Gastroesophageal sphincter (tissue), 4 donors: ENCODE measurements at regions not wholly inside any gene's neighbourhood (a gene's known extent, or its start where the extent isn't known, plus 50 kb on each side); places are given as distances from the start of the nearest gene placed in this dataset.

Experiments
- ATAC-seq: fragments of 150-250 bp; one replicate; pipeline ENCODE4 v1.9.1; 2016; ENCODE audit warnings: mild to moderate bottlenecking, moderate library complexity
- H3K27ac ChIP-seq, 4 donors: fragments of 200-600 bp; sonication (generic) in 3 of 4; 1 replicate in 3 of 4; 2 replicates in 1 of 4; pipeline ENCODE4 v1.5.1; 2016 to 2019
- H3K27me3 ChIP-seq: fragments of 200-600 bp; sonication (generic); one replicate; pipeline ENCODE4 v1.5.1; 2019
- H3K36me3 ChIP-seq, 2 donors: fragments of 200-600 bp; sonication (generic); one replicate each; pipeline ENCODE4 v1.5.1; 2019; ENCODE audit warnings: control low read depth in 1 of 2
- H3K4me1 ChIP-seq, 3 donors: fragments of 200-600 bp; sonication (generic); 1 replicate in 2 of 3; 2 replicates in 1 of 3; pipeline ENCODE4 v1.5.1; 2016 to 2019; ENCODE audit warnings: control low read depth in 2 of 3
- H3K4me3 ChIP-seq, 2 donors: fragments of 200-600 bp; sonication (generic); one replicate each; pipeline ENCODE4 v1.5.1; 2019; ENCODE audit warnings: mild to moderate bottlenecking in 1 of 2, moderate library complexity in 1 of 2
- H3K9me3 ChIP-seq, 3 donors: fragments of 200-600 bp; sonication (generic); one replicate each; pipeline ENCODE4 v1.5.1; 2017 to 2019; ENCODE audit warnings: control low read depth in 2 of 3
- EP300 ChIP-seq: sonication (generic); formaldehyde crosslinking; IDR thresholded peaks from one replicate; pipeline ENCODE4 v1.6.1; 2017; ENCODE audit warnings: antibody characterized with exemption, mild to moderate bottlenecking
- POLR2A ChIP-seq, 2 donors: fragments of 450-650 bp; IDR thresholded peaks; one replicate each; pipeline ENCODE4 v1.6.1; 2017; ENCODE audit warnings: antibody characterized with exemption in 2 of 2, mild to moderate bottlenecking in 2 of 2, moderate library complexity in 1 of 2
- POLR2AphosphoS5 ChIP-seq: sonication (generic); formaldehyde crosslinking; IDR thresholded peaks from one replicate; pipeline ENCODE4 v1.6.1; 2017; ENCODE audit warnings: antibody characterized with exemption
- WGBS, 2 donors: methylation state at CpG; one replicate each; pipeline ENCODE4 v1.1.5; 2018; ENCODE audit warnings: low coverage in 1 of 2; 5-methylcytosine and 5-hydroxymethylcytosine counted together
- TF ChIP-seq, protein P1 (sequence below), 4 experiments: fragments of 200-600 bp in 2 of 4; fragments of 450-650 bp in 2 of 4; sonication (generic) in 1 of 4; IDR thresholded peaks; one replicate each; pipeline ENCODE4 v1.5.1; 2017 to 2019; ENCODE audit warnings: antibody characterized with exemption in 4 of 4, mild to moderate bottlenecking in 2 of 4, moderate library complexity in 2 of 4

DNA sequence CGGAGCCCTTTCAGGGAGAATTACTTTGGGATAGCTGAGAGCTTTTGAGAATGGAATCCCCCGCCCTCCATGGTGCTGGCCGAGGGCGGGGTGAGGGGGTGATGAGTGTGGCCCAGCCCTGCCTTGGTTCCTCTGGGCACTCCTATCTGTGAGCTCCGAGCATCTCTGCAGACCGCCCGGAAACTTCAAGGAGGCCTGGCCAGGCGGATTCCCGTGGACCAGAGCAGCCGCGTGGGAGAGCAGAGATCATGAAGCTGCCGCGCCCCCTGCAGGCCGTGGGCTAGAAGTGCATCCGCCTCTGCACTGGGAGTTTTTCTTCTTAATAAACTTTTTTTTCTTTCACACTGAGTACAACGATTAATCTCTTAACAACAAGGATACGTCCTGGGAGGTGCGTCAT, 392.9 kb upstream of the EEF2KMT start:
- H3K27me3 ChIP-seq = peaks cover 14% of the 10 kb centered on the region
- no peaks in the 10 kb centered on the region for H3K9me3 ChIP-seq
- no peak overlapping the region for H3K4me3 ChIP-seq
- no peaks in the 10 kb centered on the region for H3K4me1 ChIP-seq
- H3K27ac ChIP-seq = no peak overlapping the region
- H3K36me3 ChIP-seq = no peaks in the 10 kb centered on the region
- 0% methylated on average over 8 to 9 of the region's 18 CpGs for WGBS, 2 donors
- ATAC-seq = no peak
- no peak for TF ChIP-seq POLR2AphosphoS5
- TF ChIP-seq EP300 = no peak
- no peak for TF ChIP-seq POLR2A (IDR thresholded peaks at IDR 0.05)
- TF ChIP-seq, protein P1, sequence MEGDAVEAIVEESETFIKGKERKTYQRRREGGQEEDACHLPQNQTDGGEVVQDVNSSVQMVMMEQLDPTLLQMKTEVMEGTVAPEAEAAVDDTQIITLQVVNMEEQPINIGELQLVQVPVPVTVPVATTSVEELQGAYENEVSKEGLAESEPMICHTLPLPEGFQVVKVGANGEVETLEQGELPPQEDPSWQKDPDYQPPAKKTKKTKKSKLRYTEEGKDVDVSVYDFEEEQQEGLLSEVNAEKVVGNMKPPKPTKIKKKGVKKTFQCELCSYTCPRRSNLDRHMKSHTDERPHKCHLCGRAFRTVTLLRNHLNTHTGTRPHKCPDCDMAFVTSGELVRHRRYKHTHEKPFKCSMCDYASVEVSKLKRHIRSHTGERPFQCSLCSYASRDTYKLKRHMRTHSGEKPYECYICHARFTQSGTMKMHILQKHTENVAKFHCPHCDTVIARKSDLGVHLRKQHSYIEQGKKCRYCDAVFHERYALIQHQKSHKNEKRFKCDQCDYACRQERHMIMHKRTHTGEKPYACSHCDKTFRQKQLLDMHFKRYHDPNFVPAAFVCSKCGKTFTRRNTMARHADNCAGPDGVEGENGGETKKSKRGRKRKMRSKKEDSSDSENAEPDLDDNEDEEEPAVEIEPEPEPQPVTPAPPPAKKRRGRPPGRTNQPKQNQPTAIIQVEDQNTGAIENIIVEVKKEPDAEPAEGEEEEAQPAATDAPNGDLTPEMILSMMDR (IDR thresholded peaks at IDR 0.05) = peak in 2 of 4 experiments; percentile 22 to 33

DNA sequence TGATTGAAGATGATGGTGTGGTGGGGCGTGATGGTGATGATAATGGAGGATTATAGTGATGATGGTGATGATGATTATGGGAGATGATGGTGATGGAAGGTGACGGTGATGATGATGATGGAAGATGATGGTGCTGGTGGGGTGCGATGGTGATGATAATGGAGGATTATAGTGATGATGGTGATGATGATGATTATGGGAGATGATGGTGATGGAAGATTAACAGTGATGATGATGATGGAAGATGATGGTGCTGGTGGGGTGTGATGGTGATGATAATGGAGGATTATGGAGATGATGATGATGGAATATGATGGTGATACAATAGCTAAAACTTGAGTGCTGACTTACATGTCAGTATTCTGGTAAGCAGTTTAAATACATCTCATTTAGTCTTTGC, 391.0 kb upstream of the EEF2KMT start:
- WGBS, 2 donors = 27 to 52% methylated on average over 3 of the region's 3 CpGs
- ATAC-seq = no peak
- no peak overlapping the region for H3K4me3 ChIP-seq
- H3K36me3 ChIP-seq = no peaks in the 10 kb centered on the region
- H3K27me3 ChIP-seq = peaks cover 16% of the 10 kb centered on the region
- H3K9me3 ChIP-seq = no peaks in the 10 kb centered on the region
- no peaks in the 10 kb centered on the region for H3K4me1 ChIP-seq
- no peak overlapping the region for H3K27ac ChIP-seq
- TF ChIP-seq POLR2AphosphoS5 = no peak
- TF ChIP-seq, protein P1 (IDR thresholded peaks at IDR 0.05) = no peak
- TF ChIP-seq POLR2A (IDR thresholded peaks at IDR 0.05) = no peak
- no peak for TF ChIP-seq EP300

DNA sequence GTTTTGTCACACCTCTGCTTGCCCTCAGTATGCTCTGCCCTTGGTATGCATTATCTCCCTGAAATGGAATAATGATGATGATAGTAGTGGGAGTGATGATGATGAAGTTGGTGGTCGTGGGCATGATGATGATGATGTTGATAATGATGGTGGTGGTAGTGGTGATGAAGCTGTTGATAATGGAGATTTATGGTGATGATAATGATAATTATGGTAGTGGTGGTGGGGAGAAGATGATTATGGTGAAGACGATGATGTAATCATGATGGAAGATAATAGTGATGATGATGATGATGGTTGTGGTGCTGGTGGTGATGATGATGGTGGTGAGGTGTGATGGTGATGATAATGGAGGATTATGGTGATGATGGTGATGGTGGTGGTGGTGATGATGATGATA, 390.1 kb upstream of the EEF2KMT start:
- 61 to 85% methylated on average over 2 of the region's 2 CpGs for WGBS, 2 donors
- TF ChIP-seq POLR2A (IDR thresholded peaks at IDR 0.05) (no peak), POLR2AphosphoS5 (no peak), EP300 (no peak)
- TF ChIP-seq, protein P1 (IDR thresholded peaks at IDR 0.05) = no peak
- Histone ChIP-seq H3K36me3 (no peaks in the 10 kb centered on the region), H3K27ac (no peak overlapping the region), H3K4me1 (no peaks in the 10 kb centered on the region), H3K9me3 (no peaks in the 10 kb centered on the region), H3K27me3 (peaks cover 24% of the 10 kb centered on the region), H3K4me3 (no peak overlapping the region)
- ATAC-seq = no peak

DNA sequence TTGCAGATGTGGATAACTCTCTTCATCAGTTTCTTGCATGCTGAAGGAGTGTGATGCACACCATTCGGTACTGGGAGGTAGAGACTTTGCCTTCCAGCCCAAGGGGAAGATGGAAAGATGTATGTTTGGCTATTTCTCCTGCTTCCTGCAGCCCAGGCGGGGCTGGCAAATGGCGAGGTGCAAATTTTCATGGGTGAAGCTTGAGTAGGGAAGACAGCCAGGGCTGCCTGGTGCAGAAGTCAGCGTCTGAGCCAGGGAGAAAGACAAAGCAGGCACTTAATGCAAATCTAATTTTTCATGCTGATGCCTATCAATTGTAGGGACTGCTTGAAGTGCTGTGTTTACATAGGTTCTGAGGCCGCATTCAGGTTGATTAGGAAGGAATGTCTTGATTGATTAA, 384.7 kb upstream of the EEF2KMT start:
- Histone ChIP-seq H3K9me3 (no peaks in the 10 kb centered on the region), H3K27ac (no peak overlapping the region), H3K27me3 (peaks cover 42% of the 10 kb centered on the region), H3K36me3 (no peaks in the 10 kb centered on the region), H3K4me3 (no peak overlapping the region), H3K4me1 (no peaks in the 10 kb centered on the region)
- ATAC-seq = no peak
- no peak for TF ChIP-seq POLR2AphosphoS5
- TF ChIP-seq, protein P1 (IDR thresholded peaks at IDR 0.05) = no peak
- WGBS, 2 donors = 0 to 14% methylated on average over 1 to 2 of the region's 5 CpGs

DNA sequence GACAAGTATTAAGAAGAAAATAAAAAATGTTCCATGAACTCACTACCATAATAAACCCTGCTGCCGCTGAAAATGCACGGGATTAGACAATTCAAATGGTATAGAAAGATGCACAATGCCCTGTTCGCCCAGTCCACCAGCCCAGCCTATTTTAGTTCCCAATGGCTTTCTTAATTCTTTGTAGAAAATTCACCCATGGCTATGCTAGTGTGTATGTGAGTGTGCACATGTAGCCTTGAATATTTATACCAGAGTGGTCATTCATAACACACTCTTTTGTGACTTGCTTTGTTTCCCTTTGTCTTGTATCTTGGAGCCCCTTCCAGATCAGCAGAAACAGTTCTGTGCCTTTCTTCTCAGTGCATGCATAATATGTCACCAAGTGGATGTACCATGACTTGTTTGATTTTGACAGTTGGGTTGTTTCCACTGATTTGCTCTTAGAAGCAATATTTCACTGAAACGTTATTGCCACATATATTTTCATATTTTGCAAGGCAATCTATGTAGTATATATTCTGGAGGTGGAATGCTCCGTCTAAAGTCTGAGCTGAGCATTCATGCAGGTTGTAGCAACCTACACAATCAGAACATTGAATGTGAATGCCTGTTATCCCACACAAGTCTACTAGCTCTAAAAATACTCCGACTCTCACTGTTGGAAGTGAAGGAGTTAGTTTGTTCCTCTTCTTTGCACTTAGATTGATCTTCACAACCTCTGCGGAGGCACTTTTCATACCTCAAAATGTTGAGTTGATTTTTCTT, 383.0 kb upstream of the EEF2KMT start:
- H3K27ac ChIP-seq = no peak overlapping the region
- H3K4me3 ChIP-seq = no peak overlapping the region
- H3K9me3 ChIP-seq = no peaks in the 10 kb centered on the region
- no peaks in the 10 kb centered on the region for H3K36me3 ChIP-seq
- 72 to 84% methylated on average over 7 of the region's 7 CpGs for WGBS, 2 donors
- H3K27me3 ChIP-seq = peaks cover 42% of the 10 kb centered on the region
- no peak for TF ChIP-seq POLR2A (IDR thresholded peaks at IDR 0.05)
- ATAC-seq = no peak
- H3K4me1 ChIP-seq = no peaks in the 10 kb centered on the region
